ENCODE measurements at regions not wholly inside any gene's neighbourhood (a gene's known extent, or its start where the extent isn't known, plus 50 kb on each side); places are given as distances from the start of the nearest gene placed in this dataset.

DNA sequence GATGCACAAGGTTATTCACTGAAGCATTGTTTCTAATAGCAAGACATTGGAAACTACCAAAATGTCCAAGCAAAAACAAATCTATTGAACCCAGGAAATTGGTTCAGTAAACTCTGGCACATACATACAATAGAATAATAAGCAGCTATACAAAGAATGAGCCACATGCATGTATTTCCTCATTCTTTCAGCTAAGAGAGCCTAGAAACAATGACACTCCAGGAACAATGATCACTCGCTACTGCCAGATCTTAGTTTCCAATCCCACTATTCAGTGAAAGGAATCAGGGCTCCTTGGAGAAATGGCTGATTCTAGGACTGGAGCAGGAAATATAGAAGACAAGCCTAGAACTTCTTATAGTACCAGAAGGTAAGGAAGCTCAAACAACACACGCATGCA is 221.9 kb upstream of the AGAP1 start:
- no peaks in the 10 kb centered on the region for H4K20me1 ChIP-seq (replicated peaks in 1 of 2; ENCODE audit: control insufficient read depth in 1 of 2, insufficient read depth in 2 of 2, low read length in 2 of 2)
- no peaks in the 10 kb centered on the region for H3K9me3 ChIP-seq (ENCODE audit: insufficient read depth in 2 of 2, low read depth in 1 of 2, low read length in 1 of 2)
- H2AFZ ChIP-seq (ENCODE audit: low read length): no peak overlapping the region
- no peak overlapping the region for H2BK12ac ChIP-seq (ENCODE audit: low read depth, low read length)
- FAIRE-seq (no peak), DNase-seq (ENCODE audit: low read depth in 1 of 2, low spot score in 2 of 2) (no peak)
- no peak overlapping the region for H4K5ac ChIP-seq (ENCODE audit: insufficient read length, low read depth, low read length)
- no peak overlapping the region for H2AK5ac ChIP-seq (ENCODE audit: low read depth, low read length)
- H2BK15ac ChIP-seq (ENCODE audit: low read length): no peak overlapping the region
- H3K27ac ChIP-seq (ENCODE audit: low read depth, low read length): no peak overlapping the region
- H3K79me1 ChIP-seq (ENCODE audit: low read depth, low read length): no peaks in the 10 kb centered on the region
- H3K23me2 ChIP-seq (ENCODE audit: low read depth, low read length): no peaks in the 10 kb centered on the region
- WGBS, 2 experiments (ENCODE audit: extremely low coverage in 1 of 2, insufficient coverage in 1 of 2, insufficient read length in 1 of 2, insufficient replicate concordance in 2 of 2, low coverage in 1 of 2, low lambda C conversion rate in 2 of 2, missing lambda C conversion rate in 1 of 2): 89% methylated on average over 2 of the region's 2 CpGs; no CpG with 5 or more reads in 1 of the 2 experiments
- no peak overlapping the region for H3K4ac ChIP-seq (replicated peaks; ENCODE audit: insufficient read length, low read depth, low read length)
- no peak overlapping the region for H3K4me3 ChIP-seq (ENCODE audit: extremely low read depth in 1 of 4, insufficient read depth in 2 of 4, low read depth in 3 of 4, low read length in 4 of 4)
- H3K79me2 ChIP-seq (ENCODE audit: control insufficient read depth in 1 of 2, insufficient read depth in 2 of 2, low read length in 2 of 2): no peaks in the 10 kb centered on the region
- H3K36me3 ChIP-seq (ENCODE audit: control insufficient read depth in 2 of 4, insufficient read depth in 4 of 4, low read length in 3 of 4): no peaks in the 10 kb centered on the region
- H2BK120ac ChIP-seq (replicated peaks; ENCODE audit: low read depth, low read length): no peak overlapping the region
- H3K27me3 ChIP-seq (replicated peaks in 1 of 4; ENCODE audit: control insufficient read depth in 3 of 4, extremely low read depth in 1 of 4, insufficient read depth in 3 of 4, low read length in 3 of 4): no peaks in the 10 kb centered on the region
- H2BK5ac ChIP-seq (ENCODE audit: low read depth, low read length): no peak overlapping the region
- H2BK20ac ChIP-seq (ENCODE audit: low read length): no peak overlapping the region
- no peak overlapping the region for H3K18ac ChIP-seq (ENCODE audit: extremely low read depth, low read length)
- H3K4me2 ChIP-seq (ENCODE audit: insufficient read depth in 1 of 2, low read depth in 2 of 2, low read length in 2 of 2): no peak overlapping the region
- H3K23ac ChIP-seq (ENCODE audit: insufficient read length): no peak overlapping the region
- peak overlapping the region; percentile 55 for H4K91ac ChIP-seq (replicated peaks; ENCODE audit: insufficient read length, low read length)
- H3K9ac ChIP-seq (replicated peaks in 1 of 4; ENCODE audit: extremely low read depth in 1 of 4, low read depth in 3 of 4, low read length in 3 of 4): peak overlapping the region in 1 of 4 experiments; percentile 34; a peak in 1 of 7 replicates
- H4K8ac ChIP-seq (ENCODE audit: extremely low read depth, insufficient read depth, low read length): no peak overlapping the region
- ChIA-PET POLR2A (ENCODE audit: partially characterized antibody) (no interaction called here), CTCF (ENCODE audit: partially characterized antibody) (interaction anchor here (1.0 kb wide), 1 partner anchor 64 kb away, joined by 3 read pairs; no protein-coding TSS in a partner anchor)
- no peak overlapping the region for H3K14ac ChIP-seq (ENCODE audit: insufficient read length)
- H3K56ac ChIP-seq (replicated peaks; ENCODE audit: insufficient read length, low read depth, low read length): no peak overlapping the region
- H3K4me1 ChIP-seq (replicated peaks in 1 of 4; ENCODE audit: control insufficient read depth in 3 of 4, insufficient read depth in 4 of 4, low read length in 3 of 4): no peaks in the 10 kb centered on the region
- no peak for TF ChIP-seq JUN (IDR thresholded peaks at IDR 0.05; ENCODE audit: low read depth, low read length)
- no peak for TF ChIP-seq ASH2L (IDR thresholded peaks at IDR 0.05; ENCODE audit: low read length)
- TF ChIP-seq TCF12 (IDR thresholded peaks at IDR 0.05; ENCODE audit: low read depth, low read length): no peak
- TF ChIP-seq SIRT6 (IDR thresholded peaks at IDR 0.05; ENCODE audit: low read length): no peak
- TF ChIP-seq, protein P1, sequence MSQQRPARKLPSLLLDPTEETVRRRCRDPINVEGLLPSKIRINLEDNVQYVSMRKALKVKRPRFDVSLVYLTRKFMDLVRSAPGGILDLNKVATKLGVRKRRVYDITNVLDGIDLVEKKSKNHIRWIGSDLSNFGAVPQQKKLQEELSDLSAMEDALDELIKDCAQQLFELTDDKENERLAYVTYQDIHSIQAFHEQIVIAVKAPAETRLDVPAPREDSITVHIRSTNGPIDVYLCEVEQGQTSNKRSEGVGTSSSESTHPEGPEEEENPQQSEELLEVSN (IDR thresholded peaks at IDR 0.05): no peak
- no peak for TF ChIP-seq RAD21 (IDR thresholded peaks at IDR 0.05 in 1 of 2, conservative IDR thresholded peaks at IDR 0.05 in 1 of 2; ENCODE audit: low read depth in 2 of 2, low read length in 2 of 2)
- TF ChIP-seq FOSL1 (IDR thresholded peaks at IDR 0.05; ENCODE audit: insufficient read depth, low read depth, low read length): no peak
- TF ChIP-seq POU5F1 (IDR thresholded peaks at IDR 0.05; ENCODE audit: low read depth, low read length): no peak
- TF ChIP-seq, protein P2, sequence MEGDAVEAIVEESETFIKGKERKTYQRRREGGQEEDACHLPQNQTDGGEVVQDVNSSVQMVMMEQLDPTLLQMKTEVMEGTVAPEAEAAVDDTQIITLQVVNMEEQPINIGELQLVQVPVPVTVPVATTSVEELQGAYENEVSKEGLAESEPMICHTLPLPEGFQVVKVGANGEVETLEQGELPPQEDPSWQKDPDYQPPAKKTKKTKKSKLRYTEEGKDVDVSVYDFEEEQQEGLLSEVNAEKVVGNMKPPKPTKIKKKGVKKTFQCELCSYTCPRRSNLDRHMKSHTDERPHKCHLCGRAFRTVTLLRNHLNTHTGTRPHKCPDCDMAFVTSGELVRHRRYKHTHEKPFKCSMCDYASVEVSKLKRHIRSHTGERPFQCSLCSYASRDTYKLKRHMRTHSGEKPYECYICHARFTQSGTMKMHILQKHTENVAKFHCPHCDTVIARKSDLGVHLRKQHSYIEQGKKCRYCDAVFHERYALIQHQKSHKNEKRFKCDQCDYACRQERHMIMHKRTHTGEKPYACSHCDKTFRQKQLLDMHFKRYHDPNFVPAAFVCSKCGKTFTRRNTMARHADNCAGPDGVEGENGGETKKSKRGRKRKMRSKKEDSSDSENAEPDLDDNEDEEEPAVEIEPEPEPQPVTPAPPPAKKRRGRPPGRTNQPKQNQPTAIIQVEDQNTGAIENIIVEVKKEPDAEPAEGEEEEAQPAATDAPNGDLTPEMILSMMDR (IDR thresholded peaks at IDR 0.05; ENCODE audit: control extremely low read depth in 1 of 3, insufficient read depth in 1 of 3, low read depth in 1 of 3, low read length in 3 of 3): no peak
- TF ChIP-seq SP2 (IDR thresholded peaks at IDR 0.05; ENCODE audit: low read length): no peak
- TF ChIP-seq CBX8 (IDR thresholded peaks at IDR 0.05; ENCODE audit: borderline replicate concordance, low read depth, low read length): no peak
- TF ChIP-seq RFX5 (IDR thresholded peaks at IDR 0.05; ENCODE audit: borderline replicate concordance, low read depth, low read length): no peak
